HG02852 (cell line): ENCODE measurements at regions not wholly inside any gene's neighbourhood (a gene's known extent, or its start where the extent isn't known, plus 50 kb on each side); places are given as distances from the start of the nearest gene placed in this dataset.
"Not testable (repeated sequence)": the region's sequence is repeated elsewhere in the genome, so short reads cannot be mapped to it uniquely, and the experiment has no call there.

ENCODE experiments used
- ATAC-seq: cut with Tn5 transposase; IDR thresholded peaks from one replicate; pipeline ENCODE4 v1.9.1; 2021; ENCODE audit warnings: mild to moderate bottlenecking, moderate library complexity; ENCODE audit not compliant: unreplicated experiment

DNA sequence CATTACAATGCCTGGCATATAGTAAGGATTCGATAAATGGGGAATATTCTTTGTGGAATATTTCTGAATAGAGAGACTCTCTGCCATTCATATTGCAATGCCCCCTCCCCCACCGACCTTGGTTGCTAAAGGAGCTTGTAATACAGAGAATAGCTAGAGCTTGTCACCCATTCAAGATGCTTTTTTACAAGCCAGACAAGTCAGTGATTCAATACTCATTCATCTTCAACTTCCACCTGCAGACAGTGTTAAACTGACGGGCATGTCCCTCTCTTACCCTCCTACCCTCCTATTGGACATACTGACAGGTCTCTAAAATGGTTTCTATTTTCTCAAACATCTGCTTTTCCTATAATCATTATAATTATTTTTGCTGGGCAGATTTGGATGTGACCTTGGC, 257.4 kb downstream of the KCNJ2 start:
- ATAC-seq = no peak

DNA sequence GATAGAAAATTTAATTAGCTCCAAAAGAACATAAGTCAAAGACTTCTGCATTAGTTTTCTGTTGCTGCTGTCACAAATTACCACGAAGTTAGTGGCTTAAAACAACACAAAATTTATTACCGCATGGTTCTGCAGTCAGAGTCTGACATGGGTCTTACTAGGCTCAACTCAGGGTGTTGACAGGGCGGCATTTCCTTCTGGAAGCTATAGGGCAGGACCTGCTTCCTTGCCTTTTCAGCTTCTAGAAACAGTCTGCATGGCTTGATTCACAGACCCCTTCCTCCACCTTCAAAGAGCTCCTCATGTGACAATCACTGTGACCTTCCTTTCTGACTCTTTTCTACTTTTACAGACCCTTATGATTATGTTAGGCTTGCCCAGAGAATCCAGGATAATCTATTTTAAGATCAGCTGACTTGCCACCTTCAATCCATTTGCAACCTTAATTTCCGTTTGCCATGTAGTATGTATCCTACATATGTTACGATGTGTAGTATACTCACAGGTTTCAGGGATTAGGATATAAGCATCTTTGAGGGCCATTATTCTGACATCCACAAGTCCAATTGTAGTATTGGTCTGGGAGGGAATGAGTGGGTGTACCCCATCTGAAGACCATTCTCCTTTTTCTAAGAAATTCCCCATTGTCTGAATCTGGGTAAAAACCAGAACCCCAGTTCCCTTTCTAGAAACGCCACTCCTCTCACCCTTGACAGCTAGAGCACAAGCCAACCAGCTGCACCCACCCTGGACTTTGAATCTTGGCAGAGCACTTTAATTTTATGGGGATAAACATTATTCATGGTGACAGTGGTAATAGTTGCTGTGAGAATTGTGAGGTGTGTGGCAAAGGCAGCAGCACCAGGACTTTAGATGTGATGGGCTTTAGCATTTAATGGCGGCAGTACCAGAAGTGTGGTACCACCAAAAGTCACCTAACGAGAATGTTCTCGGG, 265.5 kb downstream of the KCNJ2 start:
- ATAC-seq = no peak

DNA sequence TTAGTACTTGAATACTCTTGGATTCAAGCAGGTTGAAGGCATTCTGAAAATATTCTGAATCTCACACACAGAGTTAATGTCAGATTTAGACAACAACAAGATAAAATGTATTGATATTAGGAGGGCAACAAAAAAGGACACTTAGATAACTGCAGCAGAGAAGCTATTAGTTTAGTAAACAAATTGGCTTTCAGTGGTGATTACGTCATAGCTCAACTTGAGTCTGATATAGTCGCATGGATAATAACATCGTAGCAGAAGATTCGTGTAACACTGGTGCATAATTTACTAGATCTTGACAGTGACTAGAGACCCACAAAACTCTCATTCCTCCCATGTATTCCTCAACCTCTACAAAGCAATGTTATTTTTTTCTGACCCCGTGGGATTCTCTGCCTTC, 268.3 kb downstream of the KCNJ2 start:
- no peak for ATAC-seq

DNA sequence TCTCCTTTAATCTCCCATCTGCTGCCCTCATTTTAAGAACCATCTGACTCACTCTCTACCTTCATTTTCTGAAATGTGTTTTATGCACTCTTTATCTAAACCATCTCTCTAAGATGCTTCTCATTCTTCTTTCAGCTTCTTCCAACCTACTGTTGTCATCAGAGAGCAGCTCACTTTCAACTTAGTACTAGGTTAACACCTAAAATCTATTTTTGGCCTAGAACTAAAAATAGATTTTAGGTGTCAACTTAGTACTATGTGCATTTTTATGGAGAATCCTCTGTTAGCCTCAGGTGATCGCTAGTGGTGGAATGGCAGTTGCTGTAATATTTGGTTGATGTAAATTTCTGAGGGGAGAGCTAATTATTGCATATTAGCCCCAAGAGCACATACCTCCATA, 277.1 kb downstream of the KCNJ2 start:
- ATAC-seq = no peak

DNA sequence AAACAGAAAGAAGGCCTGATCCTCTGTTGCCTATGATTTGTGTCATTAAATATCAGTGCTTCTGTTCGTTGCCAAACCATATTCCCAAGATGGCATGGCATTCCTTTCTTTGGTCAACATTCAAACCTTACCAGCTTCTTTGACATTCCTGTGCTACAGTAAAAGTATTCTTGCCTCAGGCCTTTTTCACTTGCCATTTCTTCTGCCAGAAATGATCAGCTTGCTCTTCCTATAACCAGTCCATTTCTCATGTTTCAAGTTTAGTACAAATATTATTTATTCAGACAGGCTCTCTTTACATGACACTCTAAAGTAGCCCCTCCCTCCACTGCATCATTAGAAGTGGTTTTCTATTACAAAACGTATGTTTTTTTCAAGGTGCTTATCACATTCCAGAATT, 278.3 kb downstream of the KCNJ2 start:
- ATAC-seq = no peak

DNA sequence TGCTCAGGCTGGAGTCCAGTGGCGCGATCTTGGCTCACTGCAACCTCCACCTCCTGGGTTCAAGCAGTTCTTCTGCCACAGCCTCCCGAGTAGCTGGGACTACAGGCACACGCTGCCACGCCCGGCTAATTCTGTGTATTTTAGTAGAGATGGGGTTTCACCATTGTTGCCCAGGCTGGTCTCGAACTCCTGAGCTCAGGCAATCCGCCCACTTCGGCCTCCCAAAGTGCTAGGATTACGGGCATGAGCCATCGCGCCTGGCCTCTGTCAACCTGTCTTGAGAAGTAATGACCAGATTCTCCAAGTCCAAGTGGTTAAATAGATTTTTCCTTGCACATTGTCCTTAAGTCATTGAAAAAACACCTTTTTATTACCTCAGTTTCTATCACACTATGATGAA, 283.7 kb downstream of the KCNJ2 start:
- not testable (repeated sequence) for ATAC-seq

DNA sequence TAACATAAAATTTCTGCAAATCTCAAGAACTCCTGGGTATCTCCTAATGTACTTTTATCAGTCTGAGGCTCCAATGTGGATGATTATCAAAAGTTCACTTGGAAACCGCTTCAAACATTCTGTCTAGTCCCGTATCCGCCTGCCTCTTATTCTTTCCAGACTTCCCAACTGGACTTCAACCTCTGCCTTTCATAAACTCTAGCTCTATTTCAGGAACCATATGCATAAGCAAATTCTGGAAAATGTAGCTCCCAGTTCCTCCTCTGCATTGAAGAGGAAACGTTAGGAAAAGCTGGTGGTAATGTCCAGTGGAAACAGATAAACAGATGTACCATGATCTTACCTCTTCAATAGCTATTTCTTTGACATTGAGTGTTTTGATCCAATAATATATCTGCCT, 285.0 kb downstream of the KCNJ2 start:
- ATAC-seq = no peak

DNA sequence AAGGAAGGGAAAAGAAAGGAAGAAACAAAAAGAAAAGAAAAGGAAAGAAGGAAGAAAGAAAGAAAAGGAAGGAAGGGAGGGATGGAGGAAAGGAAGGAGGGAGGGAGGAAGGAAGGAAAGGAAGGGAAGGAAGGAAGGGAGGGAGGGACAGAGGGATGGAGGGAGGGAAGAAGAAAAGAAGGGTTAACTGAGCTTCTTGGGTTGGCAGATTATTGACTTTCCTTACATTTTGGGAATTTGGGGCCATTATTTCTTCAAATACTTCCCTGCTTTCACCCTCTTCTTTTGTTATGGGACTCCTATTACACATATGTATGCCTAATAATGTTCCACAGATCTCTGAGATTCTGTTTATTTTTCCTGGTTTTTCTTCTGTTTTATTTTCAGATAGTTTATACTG, 285.6 kb downstream of the KCNJ2 start:
- ATAC-seq = no peak

DNA sequence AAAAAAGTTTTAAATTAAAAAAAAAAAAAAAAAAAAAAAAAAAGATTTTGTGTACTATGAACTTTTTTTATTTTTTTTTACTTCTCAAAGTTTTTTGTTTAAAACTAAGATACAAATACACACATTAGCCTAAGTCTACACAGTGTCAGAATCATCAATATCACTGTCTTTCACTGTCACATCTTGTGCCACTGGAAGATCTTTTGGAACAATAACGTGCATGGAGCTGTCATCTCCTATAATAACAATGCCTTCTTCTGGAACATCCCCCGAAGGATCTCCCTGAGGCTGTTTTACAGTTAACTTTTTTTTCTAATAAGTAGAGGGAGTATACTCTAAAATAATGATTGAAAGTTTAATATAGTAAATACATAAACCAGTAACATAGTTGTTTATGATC, 295.7 kb downstream of the KCNJ2 start:
- ATAC-seq = no peak

DNA sequence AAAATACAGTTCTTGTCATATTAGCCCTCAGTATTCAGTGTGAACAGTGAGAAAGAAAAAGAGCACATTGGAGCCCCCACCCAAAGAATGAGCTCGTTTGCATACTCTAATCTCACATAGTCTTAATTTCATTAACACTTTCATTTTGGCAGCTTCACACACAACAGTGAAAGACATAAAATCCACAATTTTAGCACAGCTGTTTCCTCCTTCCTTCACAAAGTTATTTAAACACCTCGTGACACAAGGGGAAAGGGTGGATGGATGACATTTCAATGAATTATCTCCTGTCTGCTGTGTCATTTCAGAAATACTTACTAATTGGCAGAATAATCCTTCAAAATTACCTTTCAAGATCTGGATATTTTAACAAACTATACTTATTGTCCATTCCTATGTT, 299.3 kb downstream of the KCNJ2 start:
- ATAC-seq = no peak

DNA sequence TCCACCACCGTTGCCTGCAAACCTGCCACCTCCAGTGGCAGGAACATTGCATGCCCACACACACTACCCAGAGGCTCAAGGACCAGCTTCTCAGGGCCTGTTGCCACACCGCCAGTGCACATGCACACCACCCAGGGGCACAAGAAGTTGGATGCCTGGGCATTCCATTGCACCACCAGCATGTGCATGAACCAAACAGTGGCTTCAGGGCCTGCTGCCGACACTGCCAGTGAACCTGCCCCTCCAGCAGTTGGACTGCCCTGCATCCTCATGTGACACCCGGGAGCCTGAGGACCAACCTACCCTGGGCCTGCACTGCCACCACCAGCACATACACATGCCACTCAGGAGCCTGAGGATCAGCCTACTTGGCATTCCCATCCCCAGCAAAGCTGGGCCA, 303.7 kb downstream of the KCNJ2 start:
- no peak for ATAC-seq

DNA sequence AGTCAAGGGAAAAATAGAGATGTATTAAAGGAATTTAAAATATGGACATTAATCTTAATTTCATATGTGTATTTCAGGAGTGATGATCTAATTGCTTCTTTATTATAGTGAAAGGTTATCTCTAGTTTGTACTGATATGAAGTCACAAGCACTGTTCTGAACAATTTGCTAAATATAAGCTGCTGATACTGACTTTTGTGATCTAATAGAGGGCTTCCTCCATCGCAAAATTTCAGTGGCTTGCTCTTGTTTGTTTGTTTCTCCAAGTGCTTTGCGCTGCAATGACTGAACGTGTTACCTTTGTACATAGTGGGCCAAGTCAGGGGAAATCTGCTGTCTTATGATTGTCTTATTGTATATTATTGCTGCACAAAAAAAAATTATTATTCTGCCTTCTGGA, 307.0 kb downstream of the KCNJ2 start:
- ATAC-seq = no peak

DNA sequence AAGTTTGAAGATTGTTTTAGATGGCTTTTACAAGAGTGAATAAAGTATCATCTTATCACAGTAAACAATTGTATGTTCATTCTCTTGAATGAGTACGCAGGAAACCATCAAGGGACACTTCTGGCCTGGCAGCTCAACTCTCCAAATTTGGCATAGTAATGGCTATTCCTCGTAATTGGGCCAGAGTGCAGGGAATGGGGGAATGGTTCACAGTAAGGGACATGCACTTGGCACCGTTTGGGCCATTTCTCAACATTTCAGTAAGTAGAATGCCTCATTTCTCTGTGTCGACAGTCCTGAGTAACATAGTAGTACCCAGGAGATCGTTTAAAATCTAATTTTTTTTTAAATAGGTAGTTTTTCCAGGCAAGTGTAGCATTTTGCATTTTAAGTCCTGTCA, 309.6 kb downstream of the KCNJ2 start:
- no peak for ATAC-seq

DNA sequence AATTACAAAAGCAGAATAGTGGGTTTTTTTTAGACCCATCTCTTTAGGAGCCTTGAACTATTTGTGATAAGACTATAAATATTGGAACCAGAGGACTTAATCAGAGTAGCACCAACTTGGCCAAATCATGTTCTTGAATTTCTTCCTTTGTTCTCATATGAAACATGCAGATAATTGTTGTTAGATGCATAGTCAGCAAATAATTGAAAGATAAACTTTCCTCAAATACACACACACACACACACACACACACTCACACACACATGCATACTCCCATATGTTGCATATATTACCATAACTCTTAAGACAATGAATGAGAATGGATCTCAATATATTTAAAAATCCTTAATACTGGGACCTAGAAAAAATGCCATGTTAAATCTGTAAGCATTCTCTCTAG, 310.4 kb downstream of the KCNJ2 start:
- ATAC-seq = no peak

DNA sequence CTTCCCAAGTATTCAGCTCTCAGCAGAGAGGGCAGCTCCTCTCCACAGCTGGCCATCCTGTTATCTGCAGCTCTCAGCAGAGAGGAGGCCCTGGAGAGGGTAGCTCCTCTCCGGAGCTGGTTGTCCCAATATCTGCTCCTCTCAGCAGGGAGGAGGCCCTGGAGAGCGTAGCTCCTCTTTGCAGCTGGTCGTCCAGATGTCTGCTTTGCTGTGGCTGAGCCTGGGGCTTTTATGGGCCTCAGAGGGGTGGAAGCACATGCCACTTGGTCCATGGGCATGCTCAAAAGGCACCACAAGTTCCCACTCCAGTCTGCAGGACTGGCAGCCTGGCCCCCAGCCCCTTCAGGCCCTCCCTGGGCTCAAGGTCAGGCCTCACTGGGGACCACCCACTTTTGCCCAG, 314.3 kb downstream of the KCNJ2 start:
- ATAC-seq = no peak

DNA sequence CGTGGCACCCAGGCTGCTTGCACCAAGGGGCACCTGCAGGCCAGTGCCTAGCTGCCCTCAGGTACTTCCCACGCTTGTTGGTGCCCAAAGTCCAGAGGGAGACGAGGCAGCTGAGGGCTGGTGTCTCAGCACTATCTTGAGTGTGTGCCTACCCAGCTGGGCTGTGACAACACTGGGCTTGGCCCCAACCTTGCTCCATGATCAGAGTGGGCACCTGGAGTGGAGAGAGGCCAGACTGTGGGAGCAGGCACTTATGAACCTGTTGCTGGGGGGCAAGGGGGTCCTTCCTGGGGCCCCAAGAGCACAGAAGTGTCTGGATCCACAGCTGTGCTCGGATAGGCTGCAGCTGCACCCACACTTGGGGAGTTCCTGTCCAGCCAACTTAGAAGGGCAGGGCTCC, 314.7 kb downstream of the KCNJ2 start:
- ATAC-seq = no peak

DNA sequence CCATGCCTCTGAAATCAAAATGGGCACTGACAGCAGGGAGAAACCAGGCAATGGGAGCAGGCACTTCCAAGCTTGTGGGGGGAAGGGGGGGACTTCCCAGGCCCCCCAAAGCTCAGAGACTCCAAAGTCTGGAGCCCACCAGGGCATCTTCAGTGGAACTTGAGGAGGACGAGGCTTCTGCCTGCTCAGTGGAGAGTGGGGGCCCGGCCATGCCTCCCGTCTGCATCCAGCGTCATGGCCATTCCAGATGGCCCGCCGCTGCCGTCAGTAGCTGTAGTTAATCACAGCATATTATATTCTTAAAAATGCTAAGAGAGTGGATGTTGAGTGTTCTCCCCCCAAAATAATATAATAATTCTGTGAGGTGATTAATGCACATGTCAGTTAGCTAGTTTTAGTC, 315.2 kb downstream of the KCNJ2 start:
- ATAC-seq = no peak

DNA sequence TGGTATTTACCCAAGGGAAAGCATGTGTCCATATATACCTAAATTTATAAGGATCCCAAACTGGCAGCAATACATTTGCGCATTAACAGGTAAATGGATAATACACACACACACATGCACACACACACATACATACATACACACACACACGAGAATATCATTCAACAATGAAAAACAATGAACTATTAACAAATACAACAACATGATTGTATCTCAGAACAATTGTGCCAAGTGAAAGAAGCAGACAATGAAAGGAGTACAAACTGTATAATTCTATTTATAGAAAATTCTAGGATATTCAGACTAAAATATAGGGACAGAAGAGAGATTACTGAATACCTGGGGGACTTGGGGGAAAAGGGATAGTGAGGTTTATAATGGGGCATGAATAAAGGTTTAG, 323.0 kb downstream of the KCNJ2 start:
- no peak for ATAC-seq

DNA sequence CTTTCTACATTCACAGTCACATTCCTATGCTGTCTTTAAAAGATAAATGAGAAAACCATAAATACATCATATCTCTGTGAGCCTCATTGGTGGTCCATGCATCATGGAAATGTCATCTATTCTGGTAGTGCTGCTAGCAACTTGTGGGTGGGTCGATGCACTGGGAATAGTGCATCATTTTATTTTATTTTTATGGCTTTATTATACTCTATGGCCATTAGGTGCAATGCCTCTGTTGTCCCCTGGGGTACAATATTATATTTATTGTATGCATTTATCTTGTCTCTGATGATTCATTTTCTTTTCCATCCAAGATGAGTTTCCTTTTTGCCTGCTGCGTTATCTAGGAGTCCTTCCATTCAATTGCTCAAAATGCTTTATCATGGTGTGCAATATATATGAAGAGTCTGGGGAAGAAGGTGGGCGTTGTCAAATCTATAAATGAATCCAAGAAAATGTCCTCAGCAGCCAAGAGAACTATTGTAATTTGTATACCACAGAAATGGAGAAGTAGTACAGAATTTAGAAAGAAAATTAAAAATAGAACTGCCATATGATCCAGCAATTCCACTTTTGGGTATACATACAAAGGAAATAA, 324.0 kb downstream of the KCNJ2 start:
- ATAC-seq = no peak

DNA sequence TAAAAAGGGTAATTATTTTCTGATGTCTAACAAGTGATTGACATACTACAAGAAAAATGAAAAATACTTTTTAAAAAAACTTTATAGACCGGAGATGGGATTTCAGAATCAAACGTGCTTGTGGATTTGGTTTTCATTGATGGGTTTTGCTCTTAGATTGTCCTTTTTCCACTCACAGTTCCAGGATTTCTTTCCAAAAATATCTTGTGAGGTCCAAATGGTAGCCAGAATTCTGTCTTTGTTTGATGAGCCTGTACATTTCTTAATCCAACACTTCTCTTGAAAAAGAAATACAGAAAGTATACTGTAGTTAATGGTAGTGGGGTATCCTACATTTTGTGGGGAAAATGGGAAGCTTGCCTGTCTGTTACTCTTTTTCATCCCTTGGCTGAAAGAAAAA, 329.3 kb downstream of the KCNJ2 start:
- no peak for ATAC-seq

DNA sequence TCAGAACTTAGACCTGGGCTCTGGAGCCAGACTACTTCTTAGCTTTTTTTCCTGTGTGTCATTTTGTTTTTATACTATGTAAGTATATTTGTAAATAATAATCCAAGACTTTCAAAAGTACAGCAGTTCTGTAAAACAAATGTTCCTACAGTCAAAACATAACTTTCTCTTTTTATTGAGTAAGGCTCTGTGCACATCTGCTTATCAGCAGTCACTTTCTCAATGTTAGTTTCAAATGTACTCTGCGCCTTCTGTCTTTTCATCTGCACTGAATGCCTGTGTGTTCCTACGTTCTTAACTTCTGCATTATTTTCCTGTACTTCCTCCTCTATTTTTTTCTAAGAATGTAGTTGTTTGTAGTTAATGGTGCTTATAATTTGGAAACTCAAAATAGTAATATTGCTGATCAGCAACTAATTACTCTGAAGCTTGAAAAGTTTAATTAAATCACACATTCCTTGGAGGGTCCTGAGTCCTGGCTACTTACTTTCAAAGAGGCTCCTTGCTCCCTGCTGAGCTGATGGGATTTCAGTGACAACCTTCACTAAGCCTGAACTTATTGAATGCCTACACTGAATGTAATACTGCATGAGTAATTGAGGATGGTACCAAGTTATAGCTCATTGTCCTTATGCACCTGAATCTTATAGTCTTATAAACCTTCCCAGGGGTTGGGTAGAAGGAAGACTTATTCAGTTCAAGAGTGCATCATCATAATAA, 329.9 kb downstream of the KCNJ2 start:
- ATAC-seq = no peak

DNA sequence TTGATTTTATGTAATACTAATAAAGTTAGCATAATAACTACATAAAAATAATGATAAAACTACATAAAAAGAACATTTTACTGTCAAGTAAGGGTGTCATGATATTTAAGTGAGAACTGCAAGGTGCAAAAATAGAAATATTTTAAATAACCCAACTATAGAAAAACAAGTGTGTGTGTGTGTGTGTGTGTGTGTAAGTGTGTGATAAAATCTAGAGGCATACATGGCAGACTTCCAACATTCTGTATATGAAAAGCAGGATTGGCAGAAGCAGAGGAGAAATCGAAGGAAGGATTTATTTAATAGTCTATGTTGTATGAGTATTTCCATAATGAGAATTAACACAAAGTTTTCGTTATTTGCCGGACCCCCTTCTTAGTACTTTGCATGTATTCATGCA, 334.1 kb downstream of the KCNJ2 start:
- ATAC-seq = no peak
